Spleen (tissue), 7 donors: ENCODE measurements at regions not wholly inside any gene's neighbourhood (a gene's known extent, or its start where the extent isn't known, plus 50 kb on each side); places are given as distances from the start of the nearest gene placed in this dataset.

Source experiments
- POLR2A ChIP-seq, 3 donors: fragments of 450-650 bp; IDR thresholded peaks; one replicate each; pipeline ENCODE4 v1.5.1; 2017; ENCODE audit warnings: antibody characterized with exemption in 3 of 3, mild to moderate bottlenecking in 1 of 3
- POLR2AphosphoS5 ChIP-seq, 3 donors: sonication (generic); formaldehyde crosslinking; IDR thresholded peaks; one replicate each; pipeline ENCODE4 v1.5.1; 2017; ENCODE audit warnings: antibody characterized with exemption in 3 of 3
- TF ChIP-seq, protein P1 (sequence below), 11 experiments: fragments of 200-600 bp in 7 of 11; fragments of 450-650 bp in 4 of 11; sonication (generic) in 4 of 11; IDR thresholded peaks in 8 of 11; conservative IDR thresholded peaks in 3 of 11; 1 replicate in 7 of 11; 2 replicates in 4 of 11; pipeline versions ENCODE4 v1.4.0 to v1.8.0; 2016 to 2021; ENCODE audit warnings: antibody characterized with exemption in 11 of 11, inconsistent platforms in 4 of 11, mild to moderate bottlenecking in 1 of 11
- donor health status: DM: no; HTN: no; CAD: no; lungs with moderate emphysema.
- donor health status: DM: no; HTN: no; CAD: no.
- donor health status: DM: no; HTN: no; CAD: no.

DNA sequence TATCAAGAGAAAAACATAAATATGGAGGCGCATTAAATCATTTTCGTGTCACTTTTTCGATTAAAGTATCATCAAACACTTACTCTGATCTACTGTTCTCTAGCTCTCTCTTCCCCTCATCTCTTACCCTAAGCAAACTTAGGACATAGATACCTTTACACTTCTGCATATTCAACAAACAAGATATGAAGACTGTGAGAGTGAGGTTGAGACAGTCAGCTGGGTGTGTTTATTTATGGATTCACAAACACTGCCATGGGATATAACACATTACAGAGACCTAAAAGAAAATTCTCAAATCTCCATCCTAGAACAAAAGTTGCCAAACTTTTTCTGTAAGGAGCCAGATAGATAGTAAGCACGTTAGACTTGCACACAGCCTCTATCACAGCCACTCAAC lies 85.2 kb upstream of the ZNF385D start:
- TF ChIP-seq, protein P1, sequence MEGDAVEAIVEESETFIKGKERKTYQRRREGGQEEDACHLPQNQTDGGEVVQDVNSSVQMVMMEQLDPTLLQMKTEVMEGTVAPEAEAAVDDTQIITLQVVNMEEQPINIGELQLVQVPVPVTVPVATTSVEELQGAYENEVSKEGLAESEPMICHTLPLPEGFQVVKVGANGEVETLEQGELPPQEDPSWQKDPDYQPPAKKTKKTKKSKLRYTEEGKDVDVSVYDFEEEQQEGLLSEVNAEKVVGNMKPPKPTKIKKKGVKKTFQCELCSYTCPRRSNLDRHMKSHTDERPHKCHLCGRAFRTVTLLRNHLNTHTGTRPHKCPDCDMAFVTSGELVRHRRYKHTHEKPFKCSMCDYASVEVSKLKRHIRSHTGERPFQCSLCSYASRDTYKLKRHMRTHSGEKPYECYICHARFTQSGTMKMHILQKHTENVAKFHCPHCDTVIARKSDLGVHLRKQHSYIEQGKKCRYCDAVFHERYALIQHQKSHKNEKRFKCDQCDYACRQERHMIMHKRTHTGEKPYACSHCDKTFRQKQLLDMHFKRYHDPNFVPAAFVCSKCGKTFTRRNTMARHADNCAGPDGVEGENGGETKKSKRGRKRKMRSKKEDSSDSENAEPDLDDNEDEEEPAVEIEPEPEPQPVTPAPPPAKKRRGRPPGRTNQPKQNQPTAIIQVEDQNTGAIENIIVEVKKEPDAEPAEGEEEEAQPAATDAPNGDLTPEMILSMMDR (IDR thresholded peaks at IDR 0.05 in 8 of 11, conservative IDR thresholded peaks at IDR 0.05 in 3 of 11), result no peak
- TF ChIP-seq POLR2A (IDR thresholded peaks at IDR 0.05) (no peak), POLR2AphosphoS5 (IDR thresholded peaks at IDR 0.05) (no peak)
